Colonic mucosa (tissue), 4 donors: ENCODE measurements at regions not wholly inside any gene's neighbourhood (a gene's known extent, or its start where the extent isn't known, plus 50 kb on each side); places are given as distances from the start of the nearest gene placed in this dataset.

Experiments
- DNase-seq: peaks from one replicate; pipeline ENCODE4 v3.0.0-alpha.2; 2020
- H3K27ac ChIP-seq: fragments of 200-600 bp; one replicate; pipeline ENCODE4 v1.8.0; 2021
- H3K27me3 ChIP-seq: fragments of 200-600 bp; one replicate; pipeline ENCODE4 v1.8.0; 2021
- H3K36me3 ChIP-seq: fragments of 200-600 bp; one replicate; pipeline ENCODE4 v1.8.0; 2021
- H3K4me1 ChIP-seq: fragments of 200-600 bp; one replicate; pipeline ENCODE4 v1.8.0; 2021; ENCODE audit warnings: mild to moderate bottlenecking
- H3K4me3 ChIP-seq: fragments of 200-600 bp; one replicate; pipeline ENCODE4 v1.8.0; 2021
- H3K9ac ChIP-seq, 2 donors: one replicate each; pipeline ENCODE4 v1.7.0; 2013; ENCODE audit warnings: control low read depth in 2 of 2, low read depth in 2 of 2, low read length in 2 of 2
- H3K9me3 ChIP-seq: fragments of 200-600 bp; one replicate; pipeline ENCODE4 v1.8.0; 2021
- intact Hi-C: fragments of 100-400 bp; cut with DNase I; formaldehyde crosslinking; loops from one replicate; pipeline ENCODE4 v1.14.1; 2022
- TF ChIP-seq, protein P1 (sequence below): fragments of 200-600 bp; IDR thresholded peaks from one replicate; pipeline ENCODE4 v1.8.0; 2022; ENCODE audit warnings: antibody characterized with exemption, mild to moderate bottlenecking
- donor health status: healthy.
- donor health status: DM: no; HTN: no; CAD: no.
- donor health status: DM: no; HTN: no; CAD: no.

DNA sequence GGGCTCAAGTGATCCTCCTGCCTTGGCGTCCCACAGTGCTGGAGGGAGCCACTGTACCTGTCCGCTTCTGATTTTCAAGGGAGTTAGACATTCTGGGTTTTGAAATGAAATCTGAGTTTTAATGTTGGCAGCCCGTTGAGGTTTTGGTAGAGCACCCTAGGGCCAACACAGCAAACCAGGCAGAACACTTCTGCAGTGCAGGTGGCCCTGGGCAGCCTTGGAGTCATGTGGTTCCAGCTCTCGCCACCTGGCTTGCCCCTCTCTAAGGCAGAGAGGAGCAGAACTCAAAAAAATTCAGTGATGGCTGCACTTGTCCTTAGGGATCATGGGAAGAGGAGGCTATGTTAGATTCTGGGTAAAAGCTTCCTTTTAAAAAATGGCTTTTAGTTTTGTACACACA lies 74.9 kb downstream of the CLDN34 start:
- Histone ChIP-seq H3K9ac (no peak overlapping the region), H3K4me3 (no peak overlapping the region), H3K36me3 (no peaks in the 10 kb centered on the region), H3K9me3 (no peaks in the 10 kb centered on the region), H3K4me1 (no peaks in the 10 kb centered on the region), H3K27me3 (no peaks in the 10 kb centered on the region), H3K27ac (no peak overlapping the region)
- no peak for DNase-seq
- TF ChIP-seq, protein P1, sequence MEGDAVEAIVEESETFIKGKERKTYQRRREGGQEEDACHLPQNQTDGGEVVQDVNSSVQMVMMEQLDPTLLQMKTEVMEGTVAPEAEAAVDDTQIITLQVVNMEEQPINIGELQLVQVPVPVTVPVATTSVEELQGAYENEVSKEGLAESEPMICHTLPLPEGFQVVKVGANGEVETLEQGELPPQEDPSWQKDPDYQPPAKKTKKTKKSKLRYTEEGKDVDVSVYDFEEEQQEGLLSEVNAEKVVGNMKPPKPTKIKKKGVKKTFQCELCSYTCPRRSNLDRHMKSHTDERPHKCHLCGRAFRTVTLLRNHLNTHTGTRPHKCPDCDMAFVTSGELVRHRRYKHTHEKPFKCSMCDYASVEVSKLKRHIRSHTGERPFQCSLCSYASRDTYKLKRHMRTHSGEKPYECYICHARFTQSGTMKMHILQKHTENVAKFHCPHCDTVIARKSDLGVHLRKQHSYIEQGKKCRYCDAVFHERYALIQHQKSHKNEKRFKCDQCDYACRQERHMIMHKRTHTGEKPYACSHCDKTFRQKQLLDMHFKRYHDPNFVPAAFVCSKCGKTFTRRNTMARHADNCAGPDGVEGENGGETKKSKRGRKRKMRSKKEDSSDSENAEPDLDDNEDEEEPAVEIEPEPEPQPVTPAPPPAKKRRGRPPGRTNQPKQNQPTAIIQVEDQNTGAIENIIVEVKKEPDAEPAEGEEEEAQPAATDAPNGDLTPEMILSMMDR: no peak
- intact Hi-C loops: no loop called here

DNA sequence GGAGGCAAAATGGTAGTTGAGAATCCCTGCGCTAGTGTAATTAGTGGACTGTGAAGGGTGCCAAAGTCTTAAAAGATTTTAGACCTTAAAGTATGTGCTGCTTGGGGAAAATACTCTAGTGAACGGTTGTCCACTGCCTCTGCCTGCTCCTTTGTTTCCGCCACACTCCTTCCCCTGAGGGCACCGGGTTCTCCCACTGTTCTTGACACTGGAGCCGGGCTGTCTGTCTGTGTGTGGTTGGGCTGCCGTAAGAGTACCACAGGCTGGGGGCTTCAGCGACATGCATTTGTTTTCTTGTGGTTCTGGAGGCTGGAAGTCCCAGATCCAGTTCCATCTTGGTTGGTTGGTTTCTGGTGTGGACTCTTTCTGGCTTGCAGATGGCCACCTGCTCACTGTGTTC lies 76.2 kb downstream of the CLDN34 start:
- no peaks in the 10 kb centered on the region for H3K4me1 ChIP-seq
- no peaks in the 10 kb centered on the region for H3K9me3 ChIP-seq
- no peak overlapping the region for H3K9ac ChIP-seq
- no peaks in the 10 kb centered on the region for H3K36me3 ChIP-seq
- H3K4me3 ChIP-seq: no peak overlapping the region
- no peak for DNase-seq
- no peak overlapping the region for H3K27ac ChIP-seq
- intact Hi-C loops: no loop called here
- TF ChIP-seq, protein P1: no peak
- H3K27me3 ChIP-seq: no peaks in the 10 kb centered on the region

DNA sequence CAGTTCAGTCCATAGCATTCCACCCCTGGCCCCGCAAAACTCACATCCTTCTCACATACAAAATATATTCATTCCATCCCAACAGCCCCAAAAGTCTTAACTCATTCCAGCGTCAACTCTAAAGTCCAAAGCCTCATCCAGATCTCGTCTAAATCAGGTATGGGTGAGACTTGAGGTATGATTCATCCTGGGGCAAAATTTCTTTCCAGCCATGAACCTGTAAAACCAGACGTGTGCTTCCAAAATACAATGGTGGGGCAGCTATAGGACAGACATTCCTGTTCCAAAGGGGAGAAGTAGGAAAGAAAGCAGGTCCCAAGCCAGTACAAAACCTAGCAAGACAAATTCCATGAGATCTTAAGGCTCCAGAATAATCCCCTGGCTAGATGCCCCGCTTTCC lies 76.9 kb downstream of the CLDN34 start:
- intact Hi-C loops: no loop called here
- no peak overlapping the region for H3K4me3 ChIP-seq
- H3K9me3 ChIP-seq: no peaks in the 10 kb centered on the region
- H3K36me3 ChIP-seq: no peaks in the 10 kb centered on the region
- H3K4me1 ChIP-seq: no peaks in the 10 kb centered on the region
- H3K27ac ChIP-seq: no peak overlapping the region
- TF ChIP-seq, protein P1: no peak
- no peak overlapping the region for H3K9ac ChIP-seq
- H3K27me3 ChIP-seq: no peaks in the 10 kb centered on the region
- no peak for DNase-seq

DNA sequence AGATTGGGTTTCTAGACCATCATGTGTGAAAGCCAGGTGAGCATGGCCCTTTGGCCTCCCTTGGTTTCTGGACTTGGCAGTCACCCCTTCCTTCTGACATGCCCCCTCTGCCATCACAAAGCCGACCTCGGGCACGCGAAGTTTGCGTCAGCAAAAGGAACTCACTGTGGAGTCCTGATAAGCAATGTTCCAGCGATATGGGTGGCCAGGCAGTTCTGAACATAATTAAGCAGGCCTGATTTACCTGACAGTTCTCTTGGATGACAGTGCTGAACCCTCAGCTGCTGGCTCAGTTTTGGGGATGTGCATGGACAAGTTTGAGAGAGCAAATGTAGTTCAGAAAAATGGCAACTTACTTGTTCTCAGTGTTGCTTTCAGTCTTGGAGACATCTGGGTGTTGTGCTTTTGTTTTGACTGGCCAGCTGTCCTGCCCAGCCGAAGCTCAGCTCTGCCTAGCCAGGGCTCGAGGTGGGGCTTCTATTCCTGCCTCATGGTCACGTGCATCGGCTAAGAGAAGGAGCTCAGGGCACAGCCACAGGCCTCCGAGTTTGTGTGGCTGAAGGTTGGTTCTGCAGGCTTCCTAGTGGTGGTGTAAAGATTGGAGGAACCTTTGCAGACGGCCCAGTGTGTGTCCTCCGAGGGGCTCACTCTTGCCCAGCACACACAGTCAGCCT lies 78.3 kb downstream of the CLDN34 start:
- Histone ChIP-seq H3K36me3 (no peaks in the 10 kb centered on the region), H3K9me3 (no peaks in the 10 kb centered on the region), H3K27ac (no peak overlapping the region), H3K4me1 (no peaks in the 10 kb centered on the region), H3K27me3 (no peaks in the 10 kb centered on the region), H3K4me3 (no peak overlapping the region), H3K9ac (no peak overlapping the region)
- no peak for DNase-seq
- TF ChIP-seq, protein P1: no peak
- intact Hi-C loops: no loop called here

DNA sequence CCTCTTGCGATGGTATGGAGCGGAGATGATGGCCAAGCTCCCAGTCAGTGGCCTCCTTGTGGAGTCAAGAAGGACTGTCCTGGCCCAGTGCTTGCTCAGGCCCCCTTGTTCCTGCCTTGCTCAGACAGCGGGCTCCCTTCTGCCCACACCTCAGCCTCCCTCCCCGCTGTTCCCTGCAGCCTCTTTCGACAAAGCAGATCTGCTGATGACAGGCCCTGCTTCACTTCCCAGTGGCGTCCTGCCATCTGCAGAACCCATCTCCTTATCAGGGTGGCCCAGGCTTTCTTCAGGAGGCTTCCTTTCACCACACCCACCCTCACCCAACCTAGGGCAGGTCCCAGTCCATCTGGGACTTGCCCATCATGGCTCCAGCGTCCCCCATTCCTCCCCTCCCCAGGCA lies 80.0 kb downstream of the CLDN34 start:
- no peaks in the 10 kb centered on the region for H3K36me3 ChIP-seq
- intact Hi-C loops: no loop called here
- no peak overlapping the region for H3K27ac ChIP-seq
- TF ChIP-seq, protein P1: no peak
- no peak overlapping the region for H3K4me3 ChIP-seq
- H3K9ac ChIP-seq: no peak overlapping the region
- H3K4me1 ChIP-seq: no peaks in the 10 kb centered on the region
- H3K27me3 ChIP-seq: no peaks in the 10 kb centered on the region
- no peak for DNase-seq
- H3K9me3 ChIP-seq: no peaks in the 10 kb centered on the region
